ENCODE measurements at regions not wholly inside any gene's neighbourhood (a gene's known extent, or its start where the extent isn't known, plus 50 kb on each side); places are given as distances from the start of the nearest gene placed in this dataset.
"Not testable (repeated sequence)": the region's sequence is repeated elsewhere in the genome, so short reads cannot be mapped to it uniquely, and the experiment has no call there.

DNA sequence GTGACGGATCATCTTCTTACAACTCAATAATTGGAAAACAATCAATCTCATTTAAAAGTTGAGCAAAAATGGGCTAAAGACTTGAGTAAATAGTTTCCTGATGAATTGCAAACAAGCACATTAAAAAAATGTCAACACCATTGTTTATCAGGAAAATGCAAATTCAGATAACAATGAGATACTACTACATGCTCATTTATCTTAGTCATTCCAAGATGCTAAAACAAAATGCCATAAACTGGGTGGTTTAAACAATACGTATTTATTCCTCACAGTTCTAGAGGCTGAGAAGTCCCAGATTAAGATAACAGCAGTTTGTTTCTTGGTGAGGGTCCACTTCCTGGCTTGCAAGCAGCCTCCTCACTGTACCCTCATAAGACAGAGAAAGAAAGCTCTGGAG lies 359.6 kb downstream of the NR4A2 start:
- TF ChIP-seq HEYL (CRISPR knock-in tag; IDR thresholded peaks at IDR 0.05) (no peak), ZC3H11A (IDR thresholded peaks at IDR 0.05) (no peak), RAD21 (conservative IDR thresholded peaks at IDR 0.05 in 1 of 2, IDR thresholded peaks at IDR 0.05 in 1 of 2) (no peak), TP53 (CRISPR knock-in tag; IDR thresholded peaks at IDR 0.05) (no peak), ZNF302 (CRISPR knock-in tag; IDR thresholded peaks at IDR 0.05) (no peak), RCOR1 (IDR thresholded peaks at IDR 0.05; ENCODE audit: low read depth, low read length) (no peak), CEBPB (IDR thresholded peaks at IDR 0.05) (no peak), GATA3 (IDR thresholded peaks at IDR 0.05; ENCODE audit: borderline replicate concordance) (no peak), FOSL2 (IDR thresholded peaks at IDR 0.05) (no peak), FOSL2 (CRISPR knock-in tag; IDR thresholded peaks at IDR 0.05) (no peak), JUN (IDR thresholded peaks at IDR 0.05) (no peak), NFE2L2 (conservative IDR thresholded peaks at IDR 0.05; ENCODE audit: low read length) (no peak), EHF (CRISPR knock-in tag; IDR thresholded peaks at IDR 0.05) (no peak), CHD2 (IDR thresholded peaks at IDR 0.05; ENCODE audit: low read length, partially characterized antibody) (no peak), MAFK (IDR thresholded peaks at IDR 0.05; ENCODE audit: partially characterized antibody) (no peak), ZFP36 (IDR thresholded peaks at IDR 0.05; ENCODE audit: borderline replicate concordance, partially characterized antibody) (no peak)
- TF ChIP-seq, protein P1, sequence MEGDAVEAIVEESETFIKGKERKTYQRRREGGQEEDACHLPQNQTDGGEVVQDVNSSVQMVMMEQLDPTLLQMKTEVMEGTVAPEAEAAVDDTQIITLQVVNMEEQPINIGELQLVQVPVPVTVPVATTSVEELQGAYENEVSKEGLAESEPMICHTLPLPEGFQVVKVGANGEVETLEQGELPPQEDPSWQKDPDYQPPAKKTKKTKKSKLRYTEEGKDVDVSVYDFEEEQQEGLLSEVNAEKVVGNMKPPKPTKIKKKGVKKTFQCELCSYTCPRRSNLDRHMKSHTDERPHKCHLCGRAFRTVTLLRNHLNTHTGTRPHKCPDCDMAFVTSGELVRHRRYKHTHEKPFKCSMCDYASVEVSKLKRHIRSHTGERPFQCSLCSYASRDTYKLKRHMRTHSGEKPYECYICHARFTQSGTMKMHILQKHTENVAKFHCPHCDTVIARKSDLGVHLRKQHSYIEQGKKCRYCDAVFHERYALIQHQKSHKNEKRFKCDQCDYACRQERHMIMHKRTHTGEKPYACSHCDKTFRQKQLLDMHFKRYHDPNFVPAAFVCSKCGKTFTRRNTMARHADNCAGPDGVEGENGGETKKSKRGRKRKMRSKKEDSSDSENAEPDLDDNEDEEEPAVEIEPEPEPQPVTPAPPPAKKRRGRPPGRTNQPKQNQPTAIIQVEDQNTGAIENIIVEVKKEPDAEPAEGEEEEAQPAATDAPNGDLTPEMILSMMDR (IDR thresholded peaks at IDR 0.05) = no peak
- TF ChIP-seq, protein P2, sequence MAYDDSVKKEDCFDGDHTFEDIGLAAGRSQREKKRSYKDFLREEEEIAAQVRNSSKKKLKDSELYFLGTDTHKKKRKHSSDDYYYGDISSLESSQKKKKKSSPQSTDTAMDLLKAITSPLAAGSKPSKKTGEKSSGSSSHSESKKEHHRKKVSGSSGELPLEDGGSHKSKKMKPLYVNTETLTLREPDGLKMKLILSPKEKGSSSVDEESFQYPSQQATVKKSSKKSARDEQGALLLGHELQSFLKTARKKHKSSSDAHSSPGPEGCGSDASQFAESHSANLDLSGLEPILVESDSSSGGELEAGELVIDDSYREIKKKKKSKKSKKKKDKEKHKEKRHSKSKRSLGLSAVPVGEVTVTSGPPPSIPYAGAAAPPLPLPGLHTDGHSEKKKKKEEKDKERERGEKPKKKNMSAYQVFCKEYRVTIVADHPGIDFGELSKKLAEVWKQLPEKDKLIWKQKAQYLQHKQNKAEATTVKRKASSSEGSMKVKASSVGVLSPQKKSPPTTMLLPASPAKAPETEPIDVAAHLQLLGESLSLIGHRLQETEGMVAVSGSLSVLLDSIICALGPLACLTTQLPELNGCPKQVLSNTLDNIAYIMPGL (CRISPR knock-in tag; IDR thresholded peaks at IDR 0.05; ENCODE audit: borderline replicate concordance) = no peak
- TF ChIP-seq, protein P3, sequence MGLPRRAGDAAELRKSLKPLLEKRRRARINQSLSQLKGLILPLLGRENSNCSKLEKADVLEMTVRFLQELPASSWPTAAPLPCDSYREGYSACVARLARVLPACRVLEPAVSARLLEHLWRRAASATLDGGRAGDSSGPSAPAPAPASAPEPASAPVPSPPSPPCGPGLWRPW (IDR thresholded peaks at IDR 0.05) = no peak
- TF ChIP-seq, protein P4, sequence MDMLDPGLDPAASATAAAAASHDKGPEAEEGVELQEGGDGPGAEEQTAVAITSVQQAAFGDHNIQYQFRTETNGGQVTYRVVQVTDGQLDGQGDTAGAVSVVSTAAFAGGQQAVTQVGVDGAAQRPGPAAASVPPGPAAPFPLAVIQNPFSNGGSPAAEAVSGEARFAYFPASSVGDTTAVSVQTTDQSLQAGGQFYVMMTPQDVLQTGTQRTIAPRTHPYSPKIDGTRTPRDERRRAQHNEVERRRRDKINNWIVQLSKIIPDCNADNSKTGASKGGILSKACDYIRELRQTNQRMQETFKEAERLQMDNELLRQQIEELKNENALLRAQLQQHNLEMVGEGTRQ (IDR thresholded peaks at IDR 0.05) = no peak
- Histone ChIP-seq H3K4me3 (no peak overlapping the region), H3K27ac (no peak overlapping the region), H3K4me1 (no peaks in the 10 kb centered on the region), H3K4me2 (no peak overlapping the region), H3K9me3 (no peaks in the 10 kb centered on the region)
- WGBS (ENCODE audit: missing lambda C conversion rate) = 31% methylated on average over 2 of the region's 2 CpGs
- FAIRE-seq = no peak
- DNase-seq (ENCODE audit: low read depth in 1 of 2, low spot score in 1 of 2) = no peak
- ChIA-PET CTCF (no interaction called here), POLR2A (no interaction called here)
- ATAC-seq = no peak

DNA sequence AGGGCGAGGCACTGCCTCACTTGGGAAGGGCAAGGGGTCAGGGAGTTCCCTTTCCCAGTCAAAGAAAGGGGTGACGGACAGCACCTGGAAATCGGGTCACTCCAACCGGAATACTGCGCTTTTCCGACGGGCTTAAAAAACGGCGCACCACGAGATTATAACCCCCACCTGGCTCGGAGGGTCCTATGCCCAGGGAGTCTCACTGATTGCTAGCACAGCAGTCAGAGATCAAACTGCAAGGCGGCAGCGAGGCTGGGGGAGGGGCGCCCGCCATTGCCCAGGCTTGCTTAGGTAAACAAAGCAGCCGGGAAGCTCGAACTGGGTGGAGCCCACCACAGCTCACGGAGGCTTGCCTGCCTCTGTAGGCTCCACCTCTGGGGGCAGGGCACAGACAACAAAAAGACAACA lies 366.5 kb downstream of the NR4A2 start:
- H3K27ac ChIP-seq; CTCF ChIA-PET; H3K4me2 ChIP-seq; H3K4me1 ChIP-seq; ATAC-seq; POLR2A ChIA-PET; FAIRE-seq; H3K9me3 ChIP-seq; H3K4me3 ChIP-seq; DNase-seq (ENCODE audit: low read depth in 1 of 2, low spot score in 1 of 2): not testable (repeated sequence)
- 50% methylated on average over 18 of the region's 18 CpGs for WGBS (ENCODE audit: missing lambda C conversion rate)

DNA sequence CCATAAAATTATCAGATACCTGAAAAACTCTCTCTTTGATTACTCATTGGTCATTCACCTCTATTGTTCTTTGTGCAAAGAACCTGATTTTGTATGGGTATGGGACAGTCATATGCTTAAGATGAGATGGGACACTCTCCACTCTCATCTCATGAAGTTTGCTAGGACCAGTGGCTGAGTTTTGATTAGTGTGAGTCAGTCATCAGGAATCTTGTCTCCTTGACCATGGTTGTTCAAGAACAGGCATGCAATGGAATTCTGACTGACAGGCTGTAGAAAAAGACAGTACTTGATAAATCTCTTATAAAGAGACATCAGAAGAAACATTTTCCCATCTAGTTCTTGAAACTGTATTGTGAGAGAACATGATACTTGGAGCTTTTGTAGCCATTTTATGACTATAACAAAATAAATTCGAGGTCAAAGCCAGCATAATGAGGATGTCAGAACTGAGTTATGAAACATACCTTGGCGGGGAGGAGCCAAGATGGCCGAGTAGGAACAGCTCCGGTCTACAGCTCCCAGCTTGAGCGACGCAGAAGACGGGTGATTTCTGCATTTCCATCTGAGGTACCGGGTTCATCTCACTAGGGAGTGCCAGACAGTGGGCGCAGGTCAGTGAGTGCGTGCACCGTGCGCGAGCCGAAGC lies 367.0 kb downstream of the NR4A2 start:
- Histone ChIP-seq H3K9me3 (no peaks in the 10 kb centered on the region), H3K4me1 (no peaks in the 10 kb centered on the region), H3K4me3 (no peak overlapping the region), H3K4me2 (no peak overlapping the region), H3K27ac (no peak overlapping the region)
- ChIA-PET CTCF (no interaction called here), POLR2A (no interaction called here)
- WGBS (ENCODE audit: missing lambda C conversion rate) = 73% methylated on average over 14 of the region's 14 CpGs
- TF ChIP-seq HOXB13 (CRISPR knock-in tag; IDR thresholded peaks at IDR 0.05; ENCODE audit: low read depth) (no peak), BHLHE40 (IDR thresholded peaks at IDR 0.05; ENCODE audit: low read depth, low read length) (no peak), ESRRA (IDR thresholded peaks at IDR 0.05; ENCODE audit: borderline replicate concordance, low read length) (no peak), MAFK (IDR thresholded peaks at IDR 0.05; ENCODE audit: partially characterized antibody) (no peak), PHF8 (IDR thresholded peaks at IDR 0.05; ENCODE audit: borderline replicate concordance, low read depth) (no peak)
- no peak for DNase-seq (ENCODE audit: low read depth in 1 of 2, low spot score in 1 of 2)
- no peak for FAIRE-seq
- ATAC-seq = no peak

Measured in A549 (cell line).